SH-SY5Y (cell line): ENCODE measurements at regions not wholly inside any gene's neighbourhood (a gene's known extent, or its start where the extent isn't known, plus 50 kb on each side); places are given as distances from the start of the nearest gene placed in this dataset.

Experiments
- GATA2 ChIP-seq: IDR thresholded peaks from 2 replicates; pipeline ENCODE4 v1.6.1; 2011; ENCODE audit warnings: mild to moderate bottlenecking, low read depth, low read length
- GATA3 ChIP-seq: IDR thresholded peaks from 2 replicates; pipeline ENCODE4 v1.6.1; 2011; ENCODE audit warnings: low read depth, mild to moderate bottlenecking, low read length, moderate library complexity

DNA sequence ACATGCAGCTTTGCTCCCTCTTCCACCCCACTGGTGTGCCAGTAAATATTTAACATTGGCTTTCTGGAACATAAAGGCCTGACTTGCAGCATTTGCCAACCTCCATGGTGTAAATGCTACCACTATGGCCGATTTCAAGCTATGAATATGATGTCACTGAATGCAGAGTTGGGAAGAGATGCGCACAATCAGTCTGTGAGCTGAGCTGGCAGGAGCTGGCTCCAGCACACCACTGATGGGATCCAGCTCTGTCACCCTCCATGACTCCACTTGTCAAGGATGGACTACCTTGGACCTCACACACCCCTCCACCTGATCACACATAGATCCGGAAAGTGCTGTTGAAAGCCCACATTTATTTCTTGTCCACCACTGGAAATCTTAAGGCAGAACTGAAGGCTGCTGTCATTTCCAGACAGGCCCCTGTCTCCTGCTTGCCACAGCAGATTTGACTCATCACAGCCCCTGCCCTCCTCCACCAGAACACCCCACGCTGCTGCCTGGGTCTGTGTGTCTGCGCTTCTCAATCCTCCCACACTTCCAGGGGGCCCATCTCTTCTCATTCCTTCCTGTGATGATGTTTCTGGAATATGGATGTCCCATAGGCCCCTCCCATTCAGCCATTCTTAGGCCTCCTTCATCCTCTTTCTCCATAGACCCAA is 82.2 kb upstream of the BCAR3 start:
- no peak for TF ChIP-seq GATA2
- no peak for TF ChIP-seq GATA3
